ENCODE measurements at regions not wholly inside any gene's neighbourhood (a gene's known extent, or its start where the extent isn't known, plus 50 kb on each side); places are given as distances from the start of the nearest gene placed in this dataset.

DNA sequence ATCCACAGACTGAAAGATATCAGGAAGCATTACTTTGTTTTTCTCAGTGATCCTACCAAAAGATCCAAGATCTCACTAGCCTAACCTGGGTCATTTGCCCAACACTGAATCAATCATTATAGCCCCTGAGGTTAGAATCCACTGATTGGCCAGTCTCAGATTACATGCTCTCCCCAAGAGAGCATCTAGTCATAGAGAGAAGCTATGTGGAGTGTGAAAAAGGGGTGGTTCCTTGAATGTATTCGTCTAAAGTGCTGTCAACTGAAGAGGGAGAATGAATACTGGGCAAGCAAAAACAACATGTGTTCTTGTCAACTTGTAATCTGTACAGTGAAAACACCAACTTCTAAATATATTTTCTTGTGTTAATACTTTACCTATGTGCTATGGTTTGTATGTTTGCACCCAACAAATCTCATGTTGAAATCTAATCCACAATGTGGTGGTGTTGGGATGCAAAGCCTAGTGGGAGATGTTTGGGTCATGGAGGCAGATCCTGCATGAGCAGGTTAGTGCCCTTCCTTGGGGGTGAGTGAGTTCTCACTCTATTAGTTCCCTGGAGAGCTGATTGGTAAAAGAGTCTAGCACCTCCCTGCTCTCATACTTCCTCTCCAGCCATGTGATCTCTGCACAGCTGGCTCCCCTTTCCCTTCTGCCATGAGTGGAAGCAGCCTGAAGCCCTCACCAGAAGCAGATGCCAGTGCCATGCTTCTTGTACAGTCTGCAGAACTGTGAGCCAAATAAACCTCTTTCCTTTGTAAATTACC lies 60.3 kb upstream of the PJA2 start:
- TF ChIP-seq CBX3 (IDR thresholded peaks at IDR 0.05; ENCODE audit: low read depth), result no peak
- TF ChIP-seq, protein P1, sequence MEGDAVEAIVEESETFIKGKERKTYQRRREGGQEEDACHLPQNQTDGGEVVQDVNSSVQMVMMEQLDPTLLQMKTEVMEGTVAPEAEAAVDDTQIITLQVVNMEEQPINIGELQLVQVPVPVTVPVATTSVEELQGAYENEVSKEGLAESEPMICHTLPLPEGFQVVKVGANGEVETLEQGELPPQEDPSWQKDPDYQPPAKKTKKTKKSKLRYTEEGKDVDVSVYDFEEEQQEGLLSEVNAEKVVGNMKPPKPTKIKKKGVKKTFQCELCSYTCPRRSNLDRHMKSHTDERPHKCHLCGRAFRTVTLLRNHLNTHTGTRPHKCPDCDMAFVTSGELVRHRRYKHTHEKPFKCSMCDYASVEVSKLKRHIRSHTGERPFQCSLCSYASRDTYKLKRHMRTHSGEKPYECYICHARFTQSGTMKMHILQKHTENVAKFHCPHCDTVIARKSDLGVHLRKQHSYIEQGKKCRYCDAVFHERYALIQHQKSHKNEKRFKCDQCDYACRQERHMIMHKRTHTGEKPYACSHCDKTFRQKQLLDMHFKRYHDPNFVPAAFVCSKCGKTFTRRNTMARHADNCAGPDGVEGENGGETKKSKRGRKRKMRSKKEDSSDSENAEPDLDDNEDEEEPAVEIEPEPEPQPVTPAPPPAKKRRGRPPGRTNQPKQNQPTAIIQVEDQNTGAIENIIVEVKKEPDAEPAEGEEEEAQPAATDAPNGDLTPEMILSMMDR (IDR thresholded peaks at IDR 0.05 in 2 of 3, conservative IDR thresholded peaks at IDR 0.05 in 1 of 3; ENCODE audit: borderline replicate concordance in 1 of 3, insufficient read depth in 1 of 3, low read depth in 2 of 3, low read length in 2 of 3), result no peak
- no peak for TF ChIP-seq POLR2A (IDR thresholded peaks at IDR 0.05; ENCODE audit: borderline replicate concordance, extremely low read depth, insufficient read depth, insufficient read length)
- no peak for TF ChIP-seq ZBTB33 (IDR thresholded peaks at IDR 0.05; ENCODE audit: extremely low read depth, insufficient replicate concordance, low read length)
- TF ChIP-seq CEBPB (IDR thresholded peaks at IDR 0.05; ENCODE audit: low read depth), result no peak
- no peak for TF ChIP-seq EZH2phosphoT487 (IDR thresholded peaks at IDR 0.05; ENCODE audit: borderline replicate concordance)
- no peak for TF ChIP-seq SRF (IDR thresholded peaks at IDR 0.05; ENCODE audit: low read depth)
- TF ChIP-seq YY1 (IDR thresholded peaks at IDR 0.05; ENCODE audit: extremely low read depth, insufficient replicate concordance, low read depth, low read length), result no peak
- TF ChIP-seq, protein P2, sequence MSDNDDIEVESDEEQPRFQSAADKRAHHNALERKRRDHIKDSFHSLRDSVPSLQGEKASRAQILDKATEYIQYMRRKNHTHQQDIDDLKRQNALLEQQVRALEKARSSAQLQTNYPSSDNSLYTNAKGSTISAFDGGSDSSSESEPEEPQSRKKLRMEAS (IDR thresholded peaks at IDR 0.05), result no peak
- TF ChIP-seq EZH2 (IDR thresholded peaks at IDR 0.05), result no peak

Measured in HCT116 (cell line).